ENCODE measurements at regions not wholly inside any gene's neighbourhood (a gene's known extent, or its start where the extent isn't known, plus 50 kb on each side); places are given as distances from the start of the nearest gene placed in this dataset.

- TF ChIP-seq CTCF (IDR thresholded peaks at IDR 0.05; ENCODE audit: unreplicated experiment): no peak
- H3K4me3 Mint-ChIP-seq (ENCODE audit: unreplicated experiment): no peak overlapping the region
- no peaks in the 10 kb centered on the region for H3K36me3 Mint-ChIP-seq (ENCODE audit: low read depth, unreplicated experiment)
- peaks cover 3% of the 10 kb centered on the region for H3K4me1 Mint-ChIP-seq (ENCODE audit: unreplicated experiment)
- H3K27me3 Mint-ChIP-seq (ENCODE audit: unreplicated experiment): peaks cover 6% of the 10 kb centered on the region
- H3K27ac Mint-ChIP-seq (ENCODE audit: unreplicated experiment): no peak overlapping the region
- DNase-seq (ENCODE audit: low spot score): no peak
- H3K9me3 Mint-ChIP-seq (ENCODE audit: unreplicated experiment): no peaks in the 10 kb centered on the region
Measured at GRCh38 chr19:29421196-29421545, 104.6 kb upstream of the VSTM2B start.

GRCh38 chr19:29422047-29422446 lies 103.7 kb upstream of the VSTM2B start:
- TF ChIP-seq CTCF (IDR thresholded peaks at IDR 0.05; ENCODE audit: unreplicated experiment): no peak
- H3K9me3 Mint-ChIP-seq (ENCODE audit: unreplicated experiment): peaks cover 2% of the 10 kb centered on the region
- DNase-seq (ENCODE audit: low spot score): no peak
- H3K27me3 Mint-ChIP-seq (ENCODE audit: unreplicated experiment): peaks cover 6% of the 10 kb centered on the region
- H3K4me1 Mint-ChIP-seq (ENCODE audit: unreplicated experiment): peaks cover 3% of the 10 kb centered on the region
- no peak overlapping the region for H3K27ac Mint-ChIP-seq (ENCODE audit: unreplicated experiment)
- peaks cover 4% of the 10 kb centered on the region for H3K36me3 Mint-ChIP-seq (ENCODE audit: low read depth, unreplicated experiment)
- H3K4me3 Mint-ChIP-seq (ENCODE audit: unreplicated experiment): no peak overlapping the region

- Mint-ChIP-seq H3K4me1 (ENCODE audit: unreplicated experiment) (peaks cover 3% of the 10 kb centered on the region), H3K27ac (ENCODE audit: unreplicated experiment) (no peak overlapping the region)
Measured at GRCh38 chr19:29422486-29423085, 103.2 kb upstream of the VSTM2B start.

GRCh38 chr19:29428071-29428470 lies 97.7 kb upstream of the VSTM2B start:
- Mint-ChIP-seq H3K27ac (ENCODE audit: unreplicated experiment) (no peak overlapping the region), H3K27me3 (ENCODE audit: unreplicated experiment) (peaks cover 11% of the 10 kb centered on the region), H3K36me3 (ENCODE audit: low read depth, unreplicated experiment) (peaks cover 8% of the 10 kb centered on the region), H3K4me3 (ENCODE audit: unreplicated experiment) (no peak overlapping the region), H3K9me3 (ENCODE audit: unreplicated experiment) (peaks cover 14% of the 10 kb centered on the region), H3K4me1 (ENCODE audit: unreplicated experiment) (no peaks in the 10 kb centered on the region)
- no peak for DNase-seq (ENCODE audit: low spot score)
- TF ChIP-seq CTCF (IDR thresholded peaks at IDR 0.05; ENCODE audit: unreplicated experiment): no peak

More at GRCh38 chr19:29422486-29423085, 103.2 kb upstream of the VSTM2B start:
- H3K27me3 Mint-ChIP-seq (ENCODE audit: unreplicated experiment): peaks cover 9% of the 10 kb centered on the region
- H3K36me3 Mint-ChIP-seq (ENCODE audit: low read depth, unreplicated experiment): peaks cover 8% of the 10 kb centered on the region
- peaks cover 6% of the 10 kb centered on the region for H3K9me3 Mint-ChIP-seq (ENCODE audit: unreplicated experiment)
- TF ChIP-seq CTCF (IDR thresholded peaks at IDR 0.05; ENCODE audit: unreplicated experiment): no peak
- DNase-seq (ENCODE audit: low spot score): no peak
- H3K4me3 Mint-ChIP-seq (ENCODE audit: unreplicated experiment): no peak overlapping the region

- no peak overlapping the region for H3K4me3 Mint-ChIP-seq (ENCODE audit: unreplicated experiment)
- DNase-seq (ENCODE audit: low spot score): no peak
- no peak overlapping the region for H3K27ac Mint-ChIP-seq (ENCODE audit: unreplicated experiment)
- peaks cover 14% of the 10 kb centered on the region for H3K9me3 Mint-ChIP-seq (ENCODE audit: unreplicated experiment)
- TF ChIP-seq CTCF (IDR thresholded peaks at IDR 0.05; ENCODE audit: unreplicated experiment): no peak
- peaks cover 8% of the 10 kb centered on the region for H3K36me3 Mint-ChIP-seq (ENCODE audit: low read depth, unreplicated experiment)
- H3K4me1 Mint-ChIP-seq (ENCODE audit: unreplicated experiment): no peaks in the 10 kb centered on the region
- peaks cover 11% of the 10 kb centered on the region for H3K27me3 Mint-ChIP-seq (ENCODE audit: unreplicated experiment)
Measured at GRCh38 chr19:29429021-29429420, 96.8 kb upstream of the VSTM2B start.

Data from endothelial cell (in vitro differentiated cells).